ENCODE measurements at regions not wholly inside any gene's neighbourhood (a gene's known extent, or its start where the extent isn't known, plus 50 kb on each side); places are given as distances from the start of the nearest gene placed in this dataset.

DNA sequence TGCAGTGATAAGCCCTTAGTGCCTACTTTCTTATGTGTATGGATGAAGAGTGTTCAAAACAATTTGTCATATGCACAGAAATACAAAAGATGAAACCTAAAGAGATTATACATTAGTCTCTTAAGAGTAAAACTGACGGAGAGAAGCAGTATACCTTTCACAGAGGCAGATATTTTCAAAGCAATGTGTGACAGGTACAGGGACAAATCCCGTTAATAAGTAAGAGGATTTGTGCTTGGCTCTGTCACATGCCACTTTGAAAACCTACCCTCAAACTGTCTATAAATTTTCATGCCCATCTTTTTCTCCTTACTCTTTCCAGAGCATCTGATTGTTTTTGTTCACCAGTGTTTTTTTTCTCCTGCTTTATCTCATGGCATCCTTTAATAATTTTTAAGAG lies 741.3 kb upstream of the MMS22L start:
- no peak for DNase-seq
- H3K4me1 Mint-ChIP-seq, result no peaks in the 10 kb centered on the region
- TF ChIP-seq, protein P1, sequence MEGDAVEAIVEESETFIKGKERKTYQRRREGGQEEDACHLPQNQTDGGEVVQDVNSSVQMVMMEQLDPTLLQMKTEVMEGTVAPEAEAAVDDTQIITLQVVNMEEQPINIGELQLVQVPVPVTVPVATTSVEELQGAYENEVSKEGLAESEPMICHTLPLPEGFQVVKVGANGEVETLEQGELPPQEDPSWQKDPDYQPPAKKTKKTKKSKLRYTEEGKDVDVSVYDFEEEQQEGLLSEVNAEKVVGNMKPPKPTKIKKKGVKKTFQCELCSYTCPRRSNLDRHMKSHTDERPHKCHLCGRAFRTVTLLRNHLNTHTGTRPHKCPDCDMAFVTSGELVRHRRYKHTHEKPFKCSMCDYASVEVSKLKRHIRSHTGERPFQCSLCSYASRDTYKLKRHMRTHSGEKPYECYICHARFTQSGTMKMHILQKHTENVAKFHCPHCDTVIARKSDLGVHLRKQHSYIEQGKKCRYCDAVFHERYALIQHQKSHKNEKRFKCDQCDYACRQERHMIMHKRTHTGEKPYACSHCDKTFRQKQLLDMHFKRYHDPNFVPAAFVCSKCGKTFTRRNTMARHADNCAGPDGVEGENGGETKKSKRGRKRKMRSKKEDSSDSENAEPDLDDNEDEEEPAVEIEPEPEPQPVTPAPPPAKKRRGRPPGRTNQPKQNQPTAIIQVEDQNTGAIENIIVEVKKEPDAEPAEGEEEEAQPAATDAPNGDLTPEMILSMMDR (IDR thresholded peaks at IDR 0.05), result no peak
- Histone ChIP-seq H3K4me3 (ENCODE audit: low read length) (no peak overlapping the region), H3K27ac (ENCODE audit: low read length) (no peak overlapping the region), H3K9me3 (ENCODE audit: control insufficient read depth, insufficient read depth, low read length) (no peaks in the 10 kb centered on the region), H3K4me1 (ENCODE audit: control insufficient read depth, insufficient read depth, low read length) (no peaks in the 10 kb centered on the region), H3K27me3 (ENCODE audit: control insufficient read depth, insufficient read depth, low read length) (no peaks in the 10 kb centered on the region), H3K36me3 (ENCODE audit: control insufficient read depth, insufficient read depth, low read length) (no peaks in the 10 kb centered on the region)
- H3K36me3 Mint-ChIP-seq, result no peaks in the 10 kb centered on the region
- no peak overlapping the region for H3K4me3 Mint-ChIP-seq
- no peak overlapping the region for H3K27ac Mint-ChIP-seq
- H3K9me3 Mint-ChIP-seq, result peaks cover 6 to 13% of the 10 kb centered on the region in 2 donors
- no peak for ATAC-seq
- intact Hi-C loops (cut with micrococcal nuclease), result no loop called here
- 95% methylated on average over 2 of the region's 2 CpGs for WGBS (ENCODE audit: insufficient coverage)
- H3K27me3 Mint-ChIP-seq (ENCODE audit: low read depth in 2 of 2), result no peaks in the 10 kb centered on the region

DNA sequence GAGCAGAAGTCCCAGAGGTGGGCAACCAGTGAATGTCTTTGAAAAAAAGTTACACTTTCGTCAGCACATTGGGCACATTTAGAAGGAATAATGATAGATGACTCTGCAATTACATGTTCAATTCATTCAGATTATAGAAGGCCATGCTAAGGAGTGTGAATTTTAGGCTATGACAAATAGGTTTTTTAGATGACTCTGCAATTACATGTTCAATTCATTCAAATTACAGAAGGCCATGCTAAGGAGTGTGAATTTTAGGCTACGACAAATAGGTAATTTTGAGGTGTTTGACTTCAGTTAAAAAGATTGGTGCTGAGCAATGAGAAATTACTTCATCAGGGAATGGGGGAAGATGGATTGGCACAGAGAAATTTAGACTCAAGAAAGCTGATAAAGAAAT lies 744.9 kb upstream of the MMS22L start:
- TF ChIP-seq, protein P1 (IDR thresholded peaks at IDR 0.05), result no peak
- H3K4me3 Mint-ChIP-seq, result no peak overlapping the region
- ATAC-seq, result no peak
- no peaks in the 10 kb centered on the region for H3K27me3 ChIP-seq (ENCODE audit: control insufficient read depth, insufficient read depth, low read length)
- DNase-seq, result no peak
- H3K36me3 Mint-ChIP-seq, result no peaks in the 10 kb centered on the region
- no peak overlapping the region for H3K4me3 ChIP-seq (ENCODE audit: low read length)
- intact Hi-C loops (cut with micrococcal nuclease), result no loop called here
- no peaks in the 10 kb centered on the region for H3K36me3 ChIP-seq (ENCODE audit: control insufficient read depth, insufficient read depth, low read length)
- H3K27ac ChIP-seq (ENCODE audit: low read length), result no peak overlapping the region
- peaks cover 8 to 16% of the 10 kb centered on the region in 2 donors for H3K9me3 Mint-ChIP-seq
- H3K27ac Mint-ChIP-seq, result no peak overlapping the region
- H3K27me3 Mint-ChIP-seq (ENCODE audit: low read depth in 2 of 2), result no peaks in the 10 kb centered on the region
- no peaks in the 10 kb centered on the region for H3K9me3 ChIP-seq (ENCODE audit: control insufficient read depth, insufficient read depth, low read length)
- no peaks in the 10 kb centered on the region for H3K4me1 ChIP-seq (ENCODE audit: control insufficient read depth, insufficient read depth, low read length)
- no peaks in the 10 kb centered on the region for H3K4me1 Mint-ChIP-seq
- WGBS (ENCODE audit: insufficient coverage), result 84% methylated on average over 2 of the region's 2 CpGs

DNA sequence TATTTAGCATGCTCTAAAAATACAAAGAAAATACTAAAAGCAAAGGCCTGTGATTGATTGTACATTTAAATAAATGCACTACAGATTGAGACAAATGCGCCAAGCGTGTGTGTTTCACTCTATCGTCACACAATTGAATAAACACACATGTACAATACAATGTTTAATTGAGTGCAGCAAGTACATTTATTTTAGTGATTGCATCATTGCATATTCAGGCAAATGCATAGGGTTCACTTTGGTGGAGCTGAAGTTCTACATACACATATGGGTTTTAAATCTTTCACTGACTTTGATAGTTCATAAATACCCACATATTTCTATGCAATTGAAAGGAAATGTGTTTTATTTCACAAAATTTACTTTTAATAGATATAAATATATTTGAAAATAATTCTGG lies 750.6 kb upstream of the MMS22L start:
- Histone ChIP-seq H3K4me1 (ENCODE audit: control insufficient read depth, insufficient read depth, low read length) (no peaks in the 10 kb centered on the region), H3K27ac (ENCODE audit: low read length) (no peak overlapping the region), H3K27me3 (ENCODE audit: control insufficient read depth, insufficient read depth, low read length) (no peaks in the 10 kb centered on the region), H3K9me3 (ENCODE audit: control insufficient read depth, insufficient read depth, low read length) (no peaks in the 10 kb centered on the region), H3K36me3 (ENCODE audit: control insufficient read depth, insufficient read depth, low read length) (no peaks in the 10 kb centered on the region), H3K4me3 (ENCODE audit: low read length) (no peak overlapping the region)
- ATAC-seq (no peak), DNase-seq (no peak)
- no peaks in the 10 kb centered on the region for H3K27me3 Mint-ChIP-seq (ENCODE audit: low read depth in 2 of 2)
- no peak overlapping the region for H3K27ac Mint-ChIP-seq
- WGBS (ENCODE audit: insufficient coverage), result 100% methylated on average over 2 of the region's 3 CpGs
- H3K4me1 Mint-ChIP-seq, result no peaks in the 10 kb centered on the region
- TF ChIP-seq, protein P1 (IDR thresholded peaks at IDR 0.05), result no peak
- no peak overlapping the region for H3K4me3 Mint-ChIP-seq
- H3K9me3 Mint-ChIP-seq, result peaks cover 5 to 13% of the 10 kb centered on the region in 2 donors
- intact Hi-C loops (cut with micrococcal nuclease), result no loop called here
- no peaks in the 10 kb centered on the region for H3K36me3 Mint-ChIP-seq

DNA sequence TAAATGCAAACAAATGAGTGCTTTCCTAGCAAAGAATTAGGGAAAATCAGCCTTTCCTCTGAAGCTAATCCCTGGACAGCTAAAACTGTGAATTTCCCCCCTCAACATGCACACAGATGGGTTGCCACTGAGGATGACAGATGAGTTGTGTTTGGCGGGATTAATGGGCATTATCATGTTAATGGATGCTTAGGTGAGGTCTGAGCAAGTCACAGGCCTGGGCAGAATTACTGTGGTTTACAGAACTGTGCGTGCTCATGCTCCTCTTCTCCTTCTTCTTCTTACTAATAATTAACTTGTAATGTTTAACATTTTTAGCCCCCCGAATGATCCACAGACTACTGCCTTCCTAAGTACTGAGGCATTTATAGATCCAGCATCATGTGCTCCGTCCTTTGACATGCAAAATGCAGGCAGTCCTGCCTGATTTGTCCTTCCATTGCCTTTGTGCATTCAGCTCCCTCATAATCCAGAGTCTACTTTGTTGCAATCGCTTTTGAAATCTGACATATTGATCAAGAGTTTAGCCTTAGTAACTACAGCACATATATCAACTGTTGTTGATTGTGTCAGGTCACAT lies 753.4 kb upstream of the MMS22L start:
- no peak overlapping the region for H3K4me3 ChIP-seq (ENCODE audit: low read length)
- H3K36me3 Mint-ChIP-seq, result no peaks in the 10 kb centered on the region
- no peak overlapping the region for H3K27ac Mint-ChIP-seq
- no peak overlapping the region for H3K27ac ChIP-seq (ENCODE audit: low read length)
- H3K9me3 ChIP-seq (ENCODE audit: control insufficient read depth, insufficient read depth, low read length), result no peaks in the 10 kb centered on the region
- no peaks in the 10 kb centered on the region for H3K27me3 ChIP-seq (ENCODE audit: control insufficient read depth, insufficient read depth, low read length)
- intact Hi-C loops (cut with micrococcal nuclease), result no loop called here
- no peak for DNase-seq
- H3K27me3 Mint-ChIP-seq (ENCODE audit: low read depth in 2 of 2), result no peaks in the 10 kb centered on the region
- no peaks in the 10 kb centered on the region for H3K36me3 ChIP-seq (ENCODE audit: control insufficient read depth, insufficient read depth, low read length)
- H3K9me3 Mint-ChIP-seq, result peaks cover 4 to 10% of the 10 kb centered on the region in 2 donors
- WGBS (ENCODE audit: insufficient coverage), result 52% methylated on average over 4 of the region's 5 CpGs
- no peak for ATAC-seq
- TF ChIP-seq, protein P1 (IDR thresholded peaks at IDR 0.05), result no peak
- H3K4me1 Mint-ChIP-seq, result no peaks in the 10 kb centered on the region
- H3K4me1 ChIP-seq (ENCODE audit: control insufficient read depth, insufficient read depth, low read length), result no peaks in the 10 kb centered on the region
- H3K4me3 Mint-ChIP-seq, result no peak overlapping the region

Measured in natural killer cell (primary cell).